ENCODE measurements at regions not wholly inside any gene's neighbourhood (a gene's known extent, or its start where the extent isn't known, plus 50 kb on each side); places are given as distances from the start of the nearest gene placed in this dataset.

- Histone ChIP-seq H3K36me3 (no peaks in the 10 kb centered on the region), H3K4me1 (no peaks in the 10 kb centered on the region), H3K27me3 (no peaks in the 10 kb centered on the region), H3K27ac (no peak overlapping the region), H3K4me3 (no peak overlapping the region), H3K9me3 (no peaks in the 10 kb centered on the region)
- no peak for DNase-seq (ENCODE audit: low spot score in 2 of 2)
- TF ChIP-seq POLR2AphosphoS5 (IDR thresholded peaks at IDR 0.05) (no peak), POLR2A (IDR thresholded peaks at IDR 0.05) (no peak), CTCF (IDR thresholded peaks at IDR 0.05) (no peak)
These were observed 453.4 kb upstream of the GRM3 start for GRCh38 chr7:86190351-86190750.

GRCh38 chr7:86181474-86181873, 462.2 kb upstream of the GRM3 start:
- TF ChIP-seq POLR2AphosphoS5 (IDR thresholded peaks at IDR 0.05) (no peak), EP300 (IDR thresholded peaks at IDR 0.05) (no peak), CTCF (IDR thresholded peaks at IDR 0.05) (no peak), POLR2A (IDR thresholded peaks at IDR 0.05) (no peak)
- DNase-seq (ENCODE audit: low spot score in 2 of 2) = no peak
- 86% methylated on average over 3 of the region's 3 CpGs for WGBS
- H3K36me3 ChIP-seq = no peaks in the 10 kb centered on the region
- no peaks in the 10 kb centered on the region for H3K9me3 ChIP-seq
- no peak overlapping the region for H3K27ac ChIP-seq
- no peaks in the 10 kb centered on the region for H3K4me1 ChIP-seq
- H3K4me3 ChIP-seq = no peak overlapping the region
- no peaks in the 10 kb centered on the region for H3K27me3 ChIP-seq

- DNase-seq (ENCODE audit: low spot score in 2 of 2) = no peak
- no peaks in the 10 kb centered on the region for H3K36me3 ChIP-seq
- H3K27ac ChIP-seq = no peak overlapping the region
- TF ChIP-seq CTCF (IDR thresholded peaks at IDR 0.05) (no peak), POLR2A (IDR thresholded peaks at IDR 0.05) (no peak), EP300 (IDR thresholded peaks at IDR 0.05) (no peak)
- H3K4me3 ChIP-seq = no peak overlapping the region
- peaks cover 4% of the 10 kb centered on the region for H3K9me3 ChIP-seq
- H3K4me1 ChIP-seq = no peaks in the 10 kb centered on the region
- 90% methylated on average over 1 of the region's 1 CpG for WGBS
- H3K27me3 ChIP-seq = no peaks in the 10 kb centered on the region
These were observed 478.9 kb upstream of the GRM3 start for GRCh38 chr7:86164827-86165226.

- WGBS = 96% methylated on average over 4 of the region's 4 CpGs
- no peaks in the 10 kb centered on the region for H3K9me3 ChIP-seq
- no peaks in the 10 kb centered on the region for H3K36me3 ChIP-seq
- no peak overlapping the region for H3K4me3 ChIP-seq
- H3K27ac ChIP-seq = no peak overlapping the region
- no peak for TF ChIP-seq POLR2A (IDR thresholded peaks at IDR 0.05)
- TF ChIP-seq POLR2AphosphoS5 (IDR thresholded peaks at IDR 0.05) = no peak
- TF ChIP-seq CTCF (IDR thresholded peaks at IDR 0.05) = no peak
- TF ChIP-seq EP300 (IDR thresholded peaks at IDR 0.05) = no peak
- H3K27me3 ChIP-seq = no peaks in the 10 kb centered on the region
- no peak for DNase-seq (ENCODE audit: low spot score in 2 of 2)
- no peaks in the 10 kb centered on the region for H3K4me1 ChIP-seq
These were observed 485.6 kb upstream of the GRM3 start for GRCh38 chr7:86158111-86158510.

- Histone ChIP-seq H3K27ac (no peak overlapping the region), H3K27me3 (no peaks in the 10 kb centered on the region), H3K9me3 (no peaks in the 10 kb centered on the region), H3K4me3 (no peak overlapping the region), H3K36me3 (no peaks in the 10 kb centered on the region), H3K4me1 (no peaks in the 10 kb centered on the region)
- DNase-seq (ENCODE audit: low spot score in 2 of 2) = no peak
- WGBS = 92% methylated on average over 2 of the region's 2 CpGs
- TF ChIP-seq CTCF (IDR thresholded peaks at IDR 0.05) (no peak), POLR2A (IDR thresholded peaks at IDR 0.05) (no peak), POLR2AphosphoS5 (IDR thresholded peaks at IDR 0.05) (no peak), EP300 (IDR thresholded peaks at IDR 0.05) (no peak)
These were observed 488.1 kb upstream of the GRM3 start for GRCh38 chr7:86155623-86156022.
